OCI-LY1 (cell line): ENCODE measurements at regions not wholly inside any gene's neighbourhood (a gene's known extent, or its start where the extent isn't known, plus 50 kb on each side); places are given as distances from the start of the nearest gene placed in this dataset.

Experiments used
- H2AFZ ChIP-seq: fragments of 200-600 bp; sonication (generic), shearing (Covaris generic); 2 replicates; pipeline ENCODE4 v1.6.0; 2014; ENCODE audit warnings: antibody characterized with exemption, mild to moderate bottlenecking, low read length
- H3F3A ChIP-seq: fragments of 200-600 bp; sonication (generic), shearing (Covaris generic); 2 replicates; pipeline ENCODE4 v1.6.0; 2014; ENCODE audit warnings: mild to moderate bottlenecking, antibody characterized with exemption, low read length, moderate library complexity; ENCODE audit not compliant: insufficient read depth
- H3K27ac ChIP-seq: fragments of 200-600 bp; sonication (generic); 2 replicates; pipeline ENCODE4 v1.5.1; 2014; ENCODE audit warnings: low read length, mixed run types, mild to moderate bottlenecking, low read depth; ENCODE audit not compliant: poor library complexity, severe bottlenecking
- H3K27me3 ChIP-seq: fragments of 200-600 bp; sonication (generic); 2 replicates; pipeline ENCODE4 v1.6.0; 2014; ENCODE audit warnings: antibody characterized with exemption, mild to moderate bottlenecking, low read length, moderate library complexity; ENCODE audit not compliant: insufficient read depth
- H3K36me3 ChIP-seq: fragments of 200-600 bp; sonication (generic); 2 replicates; pipeline ENCODE4 v1.6.1; 2014; ENCODE audit warnings: mild to moderate bottlenecking, antibody characterized with exemption, low read length, moderate library complexity, mixed read lengths; ENCODE audit not compliant: insufficient read depth
- H3K4me1 ChIP-seq: fragments of 200-600 bp; sonication (generic); 2 replicates; pipeline ENCODE4 v1.5.1; 2014; ENCODE audit warnings: mild to moderate bottlenecking, low read length, moderate library complexity; ENCODE audit not compliant: insufficient read depth, severe bottlenecking
- H3K4me2 ChIP-seq: fragments of 200-600 bp; sonication (generic), shearing (Covaris generic); 2 replicates; pipeline ENCODE4 v1.6.1; 2014; ENCODE audit warnings: low read length
- H3K4me3 ChIP-seq: fragments of 200-600 bp; sonication (generic); 2 replicates; pipeline ENCODE4 v1.5.1; 2014; ENCODE audit warnings: low read length, low read depth, mild to moderate bottlenecking, mixed read lengths; ENCODE audit not compliant: poor library complexity, severe bottlenecking
- H3K79me2 ChIP-seq: fragments of 200-600 bp; shearing (Covaris generic); 2 replicates; pipeline ENCODE4 v1.6.1; 2016; ENCODE audit warnings: mixed run types, low read length, mixed read lengths; ENCODE audit not compliant: insufficient read depth
- H3K9ac ChIP-seq: fragments of 200-600 bp; sonication (generic), shearing (Covaris generic); 2 replicates; pipeline ENCODE4 v1.6.1; 2014; ENCODE audit warnings: mild to moderate bottlenecking, low read length, mixed read lengths
- H3K9me2 ChIP-seq: fragments of 200-600 bp; sonication (generic), shearing (Covaris generic); 2 replicates; pipeline ENCODE4 v1.6.1; 2014; ENCODE audit warnings: low read depth, mild to moderate bottlenecking, low read length, mixed read lengths
- H3K9me3 ChIP-seq: fragments of 200-600 bp; shearing (Covaris generic); 2 replicates; pipeline ENCODE4 v1.6.1; 2014; ENCODE audit warnings: low read length, mixed read lengths
- H4K20me1 ChIP-seq: fragments of 200-600 bp; sonication (generic), shearing (Covaris generic); 2 replicates; pipeline ENCODE4 v1.6.0; 2016; ENCODE audit warnings: mild to moderate bottlenecking, low read length; ENCODE audit not compliant: insufficient read depth
- CTCF ChIP-seq: fragments of 200-600 bp; sonication (generic), shearing (Covaris generic); IDR thresholded peaks from 2 replicates; pipeline ENCODE4 v1.5.1; 2017; ENCODE audit warnings: mild to moderate bottlenecking, antibody characterized with exemption, low read length, moderate library complexity, mixed read lengths
- EZH2 ChIP-seq: fragments of 200-600 bp; sonication (generic), shearing (Covaris generic); IDR thresholded peaks from 2 replicates; pipeline ENCODE4 v1.8.0; 2017; ENCODE audit warnings: borderline replicate concordance, mixed run types, mild to moderate bottlenecking, antibody characterized with exemption, low read length, moderate library complexity, mixed read lengths

GRCh38 chr12:111251058-111251730 lies 117.7 kb downstream of the PHETA1 start:
- H3K4me3 ChIP-seq: no peak overlapping the region
- no peaks in the 10 kb centered on the region for H3K9me3 ChIP-seq
- H4K20me1 ChIP-seq: no peaks in the 10 kb centered on the region
- no peak overlapping the region for H3K27ac ChIP-seq
- no peak overlapping the region for H3K9ac ChIP-seq
- no peaks in the 10 kb centered on the region for H3K27me3 ChIP-seq
- no peaks in the 10 kb centered on the region for H3K9me2 ChIP-seq
- no peaks in the 10 kb centered on the region for H3K4me1 ChIP-seq
- H2AFZ ChIP-seq: no peak overlapping the region
- H3F3A ChIP-seq: no peaks in the 10 kb centered on the region
- H3K36me3 ChIP-seq: no peaks in the 10 kb centered on the region
- no peak for TF ChIP-seq EZH2
- TF ChIP-seq CTCF: no peak
- H3K79me2 ChIP-seq: no peaks in the 10 kb centered on the region
- no peak overlapping the region for H3K4me2 ChIP-seq

- Histone ChIP-seq H2AFZ (no peak overlapping the region), H3K9me3 (no peaks in the 10 kb centered on the region), H3K36me3 (no peaks in the 10 kb centered on the region), H3K79me2 (no peaks in the 10 kb centered on the region), H3K27me3 (no peaks in the 10 kb centered on the region), H3K27ac (no peak overlapping the region), H3K4me1 (no peaks in the 10 kb centered on the region), H3K9ac (no peak overlapping the region), H3K9me2 (no peaks in the 10 kb centered on the region), H3F3A (no peaks in the 10 kb centered on the region), H3K4me2 (no peak overlapping the region), H3K4me3 (no peak overlapping the region), H4K20me1 (no peaks in the 10 kb centered on the region)
- TF ChIP-seq CTCF (no peak), EZH2 (no peak)
Measured at GRCh38 chr12:111250251-111250881, 118.5 kb downstream of the PHETA1 start.

- H4K20me1 ChIP-seq: no peaks in the 10 kb centered on the region
- H3K27me3 ChIP-seq: no peaks in the 10 kb centered on the region
- H2AFZ ChIP-seq: no peak overlapping the region
- no peaks in the 10 kb centered on the region for H3K36me3 ChIP-seq
- TF ChIP-seq CTCF (no peak), EZH2 (no peak)
- no peak overlapping the region for H3K4me3 ChIP-seq
- no peaks in the 10 kb centered on the region for H3K9me2 ChIP-seq
- H3K4me1 ChIP-seq: no peaks in the 10 kb centered on the region
- H3K4me2 ChIP-seq: no peak overlapping the region
- no peak overlapping the region for H3K27ac ChIP-seq
- H3K9me3 ChIP-seq: no peaks in the 10 kb centered on the region
- H3K79me2 ChIP-seq: no peaks in the 10 kb centered on the region
- H3F3A ChIP-seq: no peaks in the 10 kb centered on the region
- H3K9ac ChIP-seq: no peak overlapping the region
Measured at GRCh38 chr12:111249757-111250156, 119.1 kb downstream of the PHETA1 start.
